GM12891 (cell line): ENCODE measurements at regions not wholly inside any gene's neighbourhood (a gene's known extent, or its start where the extent isn't known, plus 50 kb on each side); places are given as distances from the start of the nearest gene placed in this dataset.

ENCODE experiments used
- DNase-seq: peaks from one replicate; pipeline ENCODE4 v3.0.0; 2011; ENCODE audit warnings: low spot score; ENCODE audit not compliant: insufficient read length
- FAIRE-seq: peaks from 2 replicates; lab custom pipeline; 2011; peaks lifted over from hg19 to GRCh38; lab: Jason Lieb, UNC
- PAX5 ChIP-seq: IDR thresholded peaks from 2 replicates; pipeline ENCODE4 v1.6.1; 2011; ENCODE audit warnings: low read length, moderate library complexity, mild to moderate bottlenecking; ENCODE audit not compliant: insufficient read depth, severe bottlenecking
- POLR2A ChIP-seq: IDR thresholded peaks from 2 replicates; pipeline ENCODE4 v1.6.1; 2011; ENCODE audit warnings: low read depth, low read length, control low read depth
- POLR2AphosphoS5 ChIP-seq: IDR thresholded peaks from 2 replicates; pipeline ENCODE4 v1.6.1; 2011; ENCODE audit warnings: low read depth, low read length, control low read depth
- POU2F2 ChIP-seq: IDR thresholded peaks from 2 replicates; pipeline ENCODE4 v1.6.1; 2011; ENCODE audit warnings: low read depth, mild to moderate bottlenecking, control low read depth, low read length, moderate library complexity
- SPI1 ChIP-seq: IDR thresholded peaks from 2 replicates; pipeline ENCODE4 v1.6.1; 2011; ENCODE audit warnings: low read depth, low read length, control low read depth
- TAF1 ChIP-seq: IDR thresholded peaks from 2 replicates; pipeline ENCODE4 v1.6.1; 2011; ENCODE audit warnings: low read depth, low read length, control low read depth

DNA sequence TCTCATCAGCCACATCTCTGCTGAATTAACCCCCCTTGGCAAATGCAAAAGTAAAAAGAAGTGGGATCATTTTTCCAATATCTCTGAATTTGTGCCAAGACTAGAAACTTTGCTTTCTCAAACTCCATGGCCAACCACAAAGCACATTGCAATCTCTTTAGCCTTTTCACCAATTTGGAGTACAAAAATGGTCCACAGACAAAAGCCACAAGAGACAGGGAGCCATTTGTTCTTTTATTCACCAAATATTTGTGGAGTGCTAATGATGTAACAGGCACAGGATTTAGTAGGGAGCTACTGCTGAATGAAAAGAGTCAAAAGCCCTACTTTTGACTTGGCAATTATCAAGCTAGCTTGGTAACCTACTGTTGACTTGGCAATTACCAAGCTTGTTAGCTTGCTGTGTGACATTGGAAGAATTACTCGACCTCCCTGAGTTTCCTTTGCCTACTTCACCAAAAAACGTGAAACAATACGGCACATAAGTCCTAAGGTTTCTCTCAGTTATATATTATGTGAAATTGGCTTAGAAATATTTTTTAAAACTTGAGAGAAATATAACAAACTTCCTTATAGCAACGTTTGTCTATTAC, 97.1 kb upstream of the KLF3 start:
- no peak for DNase-seq
- TF ChIP-seq SPI1 (no peak), POLR2A (no peak), POU2F2 (no peak), POLR2AphosphoS5 (no peak), TAF1 (no peak), PAX5 (no peak)
- no peak for FAIRE-seq

DNA sequence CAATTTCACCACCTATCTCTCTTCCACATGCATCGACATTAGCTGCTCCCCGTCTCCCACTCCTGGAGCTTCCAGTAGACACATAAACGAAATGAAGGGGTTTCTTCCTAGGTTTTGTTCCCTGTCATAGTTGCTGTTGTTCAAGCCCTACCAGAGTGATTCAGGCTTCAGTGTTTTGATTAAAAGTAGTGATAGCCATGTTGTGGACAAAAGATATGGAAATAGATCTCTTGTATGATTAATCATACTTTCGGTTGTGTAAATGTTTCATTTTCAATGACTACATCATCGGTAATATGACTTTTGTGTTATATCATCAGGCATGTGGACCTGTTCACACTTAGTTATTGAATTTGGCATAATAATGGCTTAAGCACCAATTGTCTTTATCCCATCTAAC, 96.5 kb upstream of the KLF3 start:
- DNase-seq (no peak), FAIRE-seq (no peak)
- TF ChIP-seq POU2F2 (no peak), PAX5 (no peak), POLR2AphosphoS5 (no peak), TAF1 (no peak), POLR2A (no peak), SPI1 (no peak)

- FAIRE-seq (no peak), DNase-seq (no peak)
- TF ChIP-seq TAF1 (no peak), SPI1 (peak; percentile 28)
Measured at GRCh38 chr4:38568768-38569167, 95.2 kb upstream of the KLF3 start.

DNA sequence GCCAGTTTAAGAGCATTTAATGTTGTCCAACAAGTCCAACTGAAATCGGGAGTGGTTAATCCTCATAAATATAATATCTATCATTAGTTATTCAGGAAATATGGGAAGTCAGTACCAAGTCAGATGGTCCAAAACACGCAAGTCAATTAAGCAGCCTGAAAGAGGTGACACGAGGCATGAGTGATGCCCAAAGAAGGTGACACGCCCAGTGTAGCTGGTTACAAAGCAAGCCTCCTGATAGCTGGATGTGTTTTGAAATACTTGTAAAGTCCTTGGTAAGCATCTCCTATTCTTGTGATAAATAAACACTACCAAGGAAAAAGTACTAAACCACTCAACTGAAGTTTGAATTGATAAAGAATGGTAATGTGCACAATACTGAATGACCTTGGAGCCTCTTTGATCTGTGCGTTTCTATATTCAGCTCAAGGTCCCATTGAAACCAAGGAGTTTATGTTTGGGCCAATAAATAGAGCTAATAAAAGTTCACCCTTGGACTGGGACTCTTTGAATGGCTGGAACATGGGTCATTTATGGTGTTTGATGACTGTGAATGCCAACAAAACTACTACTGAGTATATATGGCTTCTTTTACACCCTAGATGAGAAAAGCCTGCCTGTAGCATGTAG, 93.2 kb upstream of the KLF3 start:
- FAIRE-seq (no peak), DNase-seq (no peak)
- no peak for TF ChIP-seq TAF1
- no peak for TF ChIP-seq PAX5
- no peak for TF ChIP-seq POLR2A

DNA sequence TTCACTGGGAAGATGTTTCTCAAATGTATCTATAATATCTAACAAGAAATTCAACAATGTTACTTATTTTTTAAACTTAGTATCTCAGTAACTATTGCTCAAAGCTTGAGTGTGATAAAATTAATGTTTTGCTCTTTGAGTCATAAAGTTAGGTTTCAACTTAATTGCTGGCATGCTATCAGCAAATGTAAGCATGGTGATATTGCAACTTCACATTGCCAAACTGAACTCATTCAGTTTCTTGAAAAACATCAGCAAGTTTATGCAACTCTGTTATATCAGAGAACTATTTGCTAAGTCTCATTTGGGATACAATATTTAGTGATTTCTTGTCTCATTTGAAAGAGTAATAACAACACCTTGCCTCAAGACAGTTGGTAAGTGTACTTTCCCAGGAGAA, 91.2 kb upstream of the KLF3 start:
- DNase-seq (no peak), FAIRE-seq (no peak)
- no peak for TF ChIP-seq POLR2AphosphoS5
- TF ChIP-seq POU2F2, result no peak
- no peak for TF ChIP-seq SPI1
- no peak for TF ChIP-seq TAF1
- no peak for TF ChIP-seq POLR2A
- TF ChIP-seq PAX5, result no peak

- TF ChIP-seq POLR2AphosphoS5 (no peak), POLR2A (no peak), PAX5 (no peak), SPI1 (no peak), TAF1 (no peak), POU2F2 (no peak)
- peak; percentile 54 for FAIRE-seq
- DNase-seq, result no peak
Measured at GRCh38 chr4:38574559-38575333, 89.3 kb upstream of the KLF3 start.

DNA sequence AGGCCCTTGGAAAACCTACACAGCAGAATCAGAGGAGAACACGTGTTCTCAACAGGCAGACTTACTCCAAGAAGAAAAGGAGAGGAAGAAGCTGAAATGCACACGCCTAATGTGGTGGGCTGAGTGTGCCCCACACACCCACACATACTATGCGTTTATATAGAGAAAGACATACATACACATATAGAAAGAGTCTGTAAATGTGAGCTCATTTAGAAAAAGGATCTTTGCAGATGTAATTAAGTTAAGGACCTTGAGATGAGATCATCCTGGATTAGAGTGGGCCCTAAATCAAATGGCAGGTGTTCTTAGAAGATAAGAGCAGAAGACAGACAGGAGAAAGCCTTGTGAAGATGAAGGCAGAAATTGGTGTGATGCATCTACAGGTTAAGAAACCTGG, 87.2 kb upstream of the KLF3 start:
- DNase-seq (no peak), FAIRE-seq (no peak)

GRCh38 chr4:38577462-38577861, 86.5 kb upstream of the KLF3 start:
- TF ChIP-seq POLR2AphosphoS5, result no peak
- no peak for DNase-seq
- FAIRE-seq, result no peak

More for the DNA sequence above, 87.2 kb upstream of the KLF3 start:
- TF ChIP-seq POU2F2 (no peak), POLR2A (no peak), PAX5 (no peak), SPI1 (no peak), TAF1 (no peak), POLR2AphosphoS5 (no peak)

DNA sequence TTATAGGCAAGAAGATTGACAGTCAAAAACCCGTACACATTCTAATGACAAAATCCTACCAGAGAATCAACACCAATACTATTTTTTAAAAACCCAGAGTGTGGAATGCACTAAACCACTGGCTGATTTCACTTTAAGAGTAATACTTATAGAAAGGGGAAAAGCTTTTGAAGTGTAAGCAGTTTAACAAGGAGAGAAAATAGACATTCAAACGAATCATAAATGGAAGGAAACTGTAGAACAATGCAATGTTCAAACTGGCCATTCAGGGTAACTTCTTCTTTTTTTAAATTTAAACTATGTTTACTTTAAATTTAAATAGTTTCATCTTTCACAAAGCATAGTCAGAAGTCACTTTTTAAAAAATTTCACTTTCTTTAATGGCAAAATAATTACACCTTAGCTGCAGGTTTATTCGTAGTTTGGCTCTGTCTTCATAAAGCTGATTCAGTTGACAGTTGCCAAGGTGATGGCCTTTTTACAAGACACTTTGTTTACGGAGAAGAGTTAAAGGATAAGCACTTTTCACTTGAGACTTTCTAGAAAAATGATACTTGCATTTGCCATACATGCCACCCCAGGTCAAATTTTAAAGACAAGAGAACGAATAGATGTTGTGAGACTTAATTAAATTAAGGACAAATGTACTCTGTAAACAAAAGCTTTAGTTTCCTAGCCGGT, 82.4 kb upstream of the KLF3 start:
- no peak for TF ChIP-seq POLR2AphosphoS5
- TF ChIP-seq PAX5, result no peak
- TF ChIP-seq TAF1, result no peak
- no peak for TF ChIP-seq POU2F2
- no peak for TF ChIP-seq POLR2A
- no peak for FAIRE-seq
- DNase-seq, result no peak
